GM21529 (cell line): ENCODE measurements at regions not wholly inside any gene's neighbourhood (a gene's known extent, or its start where the extent isn't known, plus 50 kb on each side); places are given as distances from the start of the nearest gene placed in this dataset.
"Not testable (repeated sequence)": the region's sequence is repeated elsewhere in the genome, so short reads cannot be mapped to it uniquely, and the experiment has no call there.

ENCODE experiments used
- ATAC-seq: cut with Tn5 transposase; IDR thresholded peaks from one replicate; pipeline ENCODE4 v1.9.1; 2021; ENCODE audit not compliant: unreplicated experiment

GRCh38 chr13:19362946-19363510 lies 181.4 kb upstream of the TUBA3C start:
- no peak for ATAC-seq

- ATAC-seq, result not testable (repeated sequence)
Measured at GRCh38 chr13:19359697-19360096, 178.1 kb upstream of the TUBA3C start.

GRCh38 chr13:19345916-19346422 lies 164.3 kb upstream of the TUBA3C start:
- no peak for ATAC-seq

GRCh38 chr13:19345158-19345557 lies 163.5 kb upstream of the TUBA3C start:
- ATAC-seq, result peak; percentile 16

- ATAC-seq, result peak; percentile 76
Measured at GRCh38 chr13:19344585-19345120, 163.0 kb upstream of the TUBA3C start.

- no peak for ATAC-seq
Measured at GRCh38 chr13:19332378-19332777, 150.8 kb upstream of the TUBA3C start.

GRCh38 chr13:19329365-19329764 lies 147.7 kb upstream of the TUBA3C start:
- no peak for ATAC-seq

GRCh38 chr13:19324325-19324724 lies 142.7 kb upstream of the TUBA3C start:
- ATAC-seq, result no peak

GRCh38 chr13:19321222-19321621 lies 139.6 kb upstream of the TUBA3C start:
- ATAC-seq, result no peak

GRCh38 chr13:19305434-19305833 lies 123.8 kb upstream of the TUBA3C start:
- ATAC-seq, result no peak

- no peak for ATAC-seq
Measured at GRCh38 chr13:19289180-19289579, 107.6 kb upstream of the TUBA3C start.

GRCh38 chr13:19283836-19284235 lies 102.2 kb upstream of the TUBA3C start:
- ATAC-seq, result no peak

GRCh38 chr13:19268331-19268730 lies 86.7 kb upstream of the TUBA3C start:
- ATAC-seq, result no peak

GRCh38 chr13:19267746-19268145 lies 86.1 kb upstream of the TUBA3C start:
- no peak for ATAC-seq

- ATAC-seq, result no peak
Measured at GRCh38 chr13:19266979-19267378, 85.4 kb upstream of the TUBA3C start.

GRCh38 chr13:19264711-19265110 lies 83.1 kb upstream of the TUBA3C start:
- ATAC-seq, result no peak

- ATAC-seq, result no peak
Measured at GRCh38 chr13:19252381-19252780, 70.8 kb upstream of the TUBA3C start.

GRCh38 chr13:19239114-19239860 lies 57.7 kb upstream of the TUBA3C start:
- ATAC-seq, result peak; percentile 73
